Activated T-cell treated with anti-CD3 and anti-CD28 coated beads, Interleukin-2, amount 50 U/mL, for 24 hours (primary cell): ENCODE measurements at regions not wholly inside any gene's neighbourhood (a gene's known extent, or its start where the extent isn't known, plus 50 kb on each side); places are given as distances from the start of the nearest gene placed in this dataset.

Source experiments
- DNase-seq: peaks from one replicate; pipeline ENCODE4 v3.0.0-alpha.2; 2020
- H3K27ac Mint-ChIP-seq: 2 replicates; pipeline ENCODE4 v1.8.0; 2020; ENCODE audit warnings: mild to moderate bottlenecking, mixed read lengths
- H3K27me3 Mint-ChIP-seq: 2 replicates; pipeline ENCODE4 v1.8.0; 2020; ENCODE audit warnings: mixed read lengths
- H3K36me3 Mint-ChIP-seq: 2 replicates; pipeline ENCODE4 v1.8.0; 2020; ENCODE audit warnings: low read depth, mixed read lengths
- H3K4me1 Mint-ChIP-seq: 2 replicates; pipeline ENCODE4 v1.8.0; 2020; ENCODE audit warnings: low read depth, mixed read lengths
- H3K4me3 Mint-ChIP-seq: 2 replicates; pipeline ENCODE4 v1.8.0; 2020; ENCODE audit warnings: mild to moderate bottlenecking, moderate library complexity, mixed read lengths
- H3K9me3 Mint-ChIP-seq: 2 replicates; pipeline ENCODE4 v1.8.0; 2020; ENCODE audit warnings: mixed read lengths

- no peak for DNase-seq
- H3K9me3 Mint-ChIP-seq = peaks cover 14% of the 10 kb centered on the region
- H3K27me3 Mint-ChIP-seq = peaks cover 47% of the 10 kb centered on the region
- no peak overlapping the region for H3K4me3 Mint-ChIP-seq
- no peaks in the 10 kb centered on the region for H3K4me1 Mint-ChIP-seq
- H3K27ac Mint-ChIP-seq = no peak overlapping the region
- no peaks in the 10 kb centered on the region for H3K36me3 Mint-ChIP-seq
Observed at GRCh38 chr15:56519000-56519399, 54.1 kb upstream of the MNS1 start.
